GM23338 (cell line): ENCODE measurements at regions not wholly inside any gene's neighbourhood (a gene's known extent, or its start where the extent isn't known, plus 50 kb on each side); places are given as distances from the start of the nearest gene placed in this dataset.

Source experiments
- ATAC-seq: fragments of 200-7000 bp; cut with Tn5 transposase; 3 replicates; pipeline ENCODE4 v1.9.1; 2020
- DNase-seq: peaks from one replicate; pipeline ENCODE4 v3.0.0-alpha.2; 2015; ENCODE audit warnings: low spot score
- H2AFZ ChIP-seq: fragments of 200-600 bp; sonication (generic); 2 replicates; pipeline ENCODE4 v1.8.0; 2016; ENCODE audit warnings: antibody characterized with exemption, mild to moderate bottlenecking, moderate library complexity
- H3F3A ChIP-seq: fragments of 200-600 bp; sonication (generic); replicated peaks from 2 replicates; pipeline ENCODE4 v1.8.0; 2017; ENCODE audit warnings: antibody characterized with exemption, mixed run types, low read depth
- H3K27ac ChIP-seq: fragments of 200-600 bp; sonication (generic); 2 replicates; pipeline ENCODE4 v1.6.1; 2016; ENCODE audit warnings: low read depth
- H3K27me3 ChIP-seq: fragments of 200-600 bp; sonication (generic); 2 replicates; pipeline ENCODE4 v1.8.0; 2016; ENCODE audit warnings: mild to moderate bottlenecking, mixed run types, moderate library complexity; ENCODE audit not compliant: insufficient read depth
- H3K36me3 ChIP-seq: fragments of 200-600 bp; sonication (generic); 2 replicates; pipeline ENCODE4 v1.8.0; 2016; ENCODE audit warnings: mild to moderate bottlenecking; ENCODE audit not compliant: insufficient read depth
- H3K4me1 ChIP-seq: fragments of 200-600 bp; sonication (generic); 2 replicates; pipeline ENCODE4 v1.8.0; 2016; ENCODE audit warnings: mild to moderate bottlenecking, moderate library complexity; ENCODE audit not compliant: insufficient read depth
- H3K4me2 ChIP-seq: fragments of 200-600 bp; sonication (generic); 2 replicates; pipeline ENCODE4 v1.7.1; 2017; ENCODE audit warnings: mixed run types
- H3K4me3 ChIP-seq: fragments of 200-600 bp; sonication (generic); 2 replicates; pipeline ENCODE4 v1.6.1; 2016; ENCODE audit warnings: mixed run types
- H3K79me2 ChIP-seq: fragments of 200-600 bp; sonication (generic); replicated peaks from 2 replicates; pipeline ENCODE4 v1.8.0; 2017; ENCODE audit warnings: mild to moderate bottlenecking; ENCODE audit not compliant: insufficient read depth
- H3K9me2 ChIP-seq: fragments of 200-600 bp; sonication (generic); 2 replicates; pipeline ENCODE4 v1.8.0; 2017; ENCODE audit not compliant: insufficient read depth
- H4K20me1 ChIP-seq: fragments of 200-600 bp; sonication (generic); replicated peaks from 2 replicates; pipeline ENCODE4 v1.8.0; 2017; ENCODE audit warnings: mild to moderate bottlenecking; ENCODE audit not compliant: insufficient read depth
- H3K27ac Mint-ChIP-seq: 2 replicates; pipeline ENCODE4 v1.8.0; 2020; ENCODE audit warnings: inconsistent platforms, mild to moderate bottlenecking, moderate library complexity, mixed read lengths
- H3K27me3 Mint-ChIP-seq: 3 replicates; pipeline ENCODE4 v1.8.0; 2022; ENCODE audit warnings: low read depth, mild to moderate bottlenecking, moderate library complexity, mixed read lengths, inconsistent platforms; ENCODE audit not compliant: insufficient read depth, poor library complexity
- H3K36me3 Mint-ChIP-seq: 3 replicates; pipeline ENCODE4 v1.8.0; 2021; ENCODE audit warnings: low read depth, mild to moderate bottlenecking, inconsistent platforms, moderate library complexity, mixed read lengths
- H3K4me1 Mint-ChIP-seq: 3 replicates; pipeline ENCODE4 v1.8.0; 2020; ENCODE audit warnings: mild to moderate bottlenecking, inconsistent platforms, mixed read lengths
- H3K4me3 Mint-ChIP-seq: 3 replicates; pipeline ENCODE4 v1.8.0; 2021; ENCODE audit warnings: moderate library complexity, mild to moderate bottlenecking, inconsistent platforms, mixed read lengths
- H3K9me3 Mint-ChIP-seq: 3 replicates; pipeline ENCODE4 v1.8.0; 2020; ENCODE audit warnings: moderate library complexity, mild to moderate bottlenecking, inconsistent platforms, mixed read lengths
- EZH2phosphoT487 ChIP-seq: fragments of 200-600 bp; sonication (generic); IDR thresholded peaks from one replicate; pipeline ENCODE4 v1.8.1; 2018; ENCODE audit warnings: antibody characterized with exemption; ENCODE audit not compliant: unreplicated experiment
- JUNB ChIP-seq: IDR thresholded peaks from one replicate; pipeline ENCODE4 v1.6.1; 2016; ENCODE audit warnings: antibody characterized with exemption; ENCODE audit not compliant: unreplicated experiment
- ZNF331 ChIP-seq: fragments of 250-450 bp; sonication (Bioruptor Pico); IDR thresholded peaks from 2 replicates; pipeline ENCODE4 v1.5.0; 2020; ENCODE audit warnings: low read depth, mild to moderate bottlenecking, moderate library complexity
- TF ChIP-seq, protein P1 (sequence below): fragments of 250-450 bp; sonication (Bioruptor Pico); IDR thresholded peaks from 2 replicates; pipeline ENCODE4 v1.5.0; 2020; ENCODE audit warnings: mild to moderate bottlenecking, moderate library complexity
- TF ChIP-seq, protein P2 (sequence below): IDR thresholded peaks from 2 replicates; pipeline ENCODE4 v1.6.1; 2016; ENCODE audit warnings: antibody characterized with exemption
- TF ChIP-seq, protein P3 (sequence below), 2 experiments: fragments of 200-600 bp in 1 of 2; sonication (generic) in 1 of 2; conservative IDR thresholded peaks; 2 replicates each; pipeline versions ENCODE4 v1.5.1 to v1.6.1; 2016 to 2017; ENCODE audit warnings: antibody characterized with exemption in 2 of 2, low read depth in 2 of 2, mild to moderate bottlenecking in 2 of 2, moderate library complexity in 1 of 2

DNA sequence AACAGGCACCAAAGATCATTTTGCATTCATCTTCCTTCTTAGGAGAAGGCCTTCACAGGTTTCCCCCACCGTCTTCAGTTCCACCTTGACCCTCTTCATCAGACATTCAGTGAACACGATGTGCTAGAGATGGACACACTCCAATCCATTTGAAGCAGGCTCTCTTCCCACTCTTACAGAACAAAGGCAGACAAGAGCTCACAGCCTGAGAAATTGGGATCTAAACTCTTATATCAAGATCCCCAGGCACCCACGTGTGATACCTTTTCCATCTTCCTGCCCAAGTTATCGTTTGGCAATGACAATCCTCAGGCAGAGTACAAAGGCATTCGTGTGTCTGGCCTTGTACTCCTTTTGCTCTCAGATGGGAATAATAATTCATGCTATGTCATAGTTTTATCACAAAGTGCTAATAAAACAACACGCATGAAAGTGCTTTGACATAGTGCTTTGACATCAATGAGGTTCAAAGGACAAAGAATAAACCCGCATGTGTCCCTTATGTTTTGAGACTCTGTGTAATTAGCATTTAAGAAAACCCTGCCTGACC, 369.3 kb upstream of the KLHL29 start (continued):
- TF ChIP-seq, protein P1, sequence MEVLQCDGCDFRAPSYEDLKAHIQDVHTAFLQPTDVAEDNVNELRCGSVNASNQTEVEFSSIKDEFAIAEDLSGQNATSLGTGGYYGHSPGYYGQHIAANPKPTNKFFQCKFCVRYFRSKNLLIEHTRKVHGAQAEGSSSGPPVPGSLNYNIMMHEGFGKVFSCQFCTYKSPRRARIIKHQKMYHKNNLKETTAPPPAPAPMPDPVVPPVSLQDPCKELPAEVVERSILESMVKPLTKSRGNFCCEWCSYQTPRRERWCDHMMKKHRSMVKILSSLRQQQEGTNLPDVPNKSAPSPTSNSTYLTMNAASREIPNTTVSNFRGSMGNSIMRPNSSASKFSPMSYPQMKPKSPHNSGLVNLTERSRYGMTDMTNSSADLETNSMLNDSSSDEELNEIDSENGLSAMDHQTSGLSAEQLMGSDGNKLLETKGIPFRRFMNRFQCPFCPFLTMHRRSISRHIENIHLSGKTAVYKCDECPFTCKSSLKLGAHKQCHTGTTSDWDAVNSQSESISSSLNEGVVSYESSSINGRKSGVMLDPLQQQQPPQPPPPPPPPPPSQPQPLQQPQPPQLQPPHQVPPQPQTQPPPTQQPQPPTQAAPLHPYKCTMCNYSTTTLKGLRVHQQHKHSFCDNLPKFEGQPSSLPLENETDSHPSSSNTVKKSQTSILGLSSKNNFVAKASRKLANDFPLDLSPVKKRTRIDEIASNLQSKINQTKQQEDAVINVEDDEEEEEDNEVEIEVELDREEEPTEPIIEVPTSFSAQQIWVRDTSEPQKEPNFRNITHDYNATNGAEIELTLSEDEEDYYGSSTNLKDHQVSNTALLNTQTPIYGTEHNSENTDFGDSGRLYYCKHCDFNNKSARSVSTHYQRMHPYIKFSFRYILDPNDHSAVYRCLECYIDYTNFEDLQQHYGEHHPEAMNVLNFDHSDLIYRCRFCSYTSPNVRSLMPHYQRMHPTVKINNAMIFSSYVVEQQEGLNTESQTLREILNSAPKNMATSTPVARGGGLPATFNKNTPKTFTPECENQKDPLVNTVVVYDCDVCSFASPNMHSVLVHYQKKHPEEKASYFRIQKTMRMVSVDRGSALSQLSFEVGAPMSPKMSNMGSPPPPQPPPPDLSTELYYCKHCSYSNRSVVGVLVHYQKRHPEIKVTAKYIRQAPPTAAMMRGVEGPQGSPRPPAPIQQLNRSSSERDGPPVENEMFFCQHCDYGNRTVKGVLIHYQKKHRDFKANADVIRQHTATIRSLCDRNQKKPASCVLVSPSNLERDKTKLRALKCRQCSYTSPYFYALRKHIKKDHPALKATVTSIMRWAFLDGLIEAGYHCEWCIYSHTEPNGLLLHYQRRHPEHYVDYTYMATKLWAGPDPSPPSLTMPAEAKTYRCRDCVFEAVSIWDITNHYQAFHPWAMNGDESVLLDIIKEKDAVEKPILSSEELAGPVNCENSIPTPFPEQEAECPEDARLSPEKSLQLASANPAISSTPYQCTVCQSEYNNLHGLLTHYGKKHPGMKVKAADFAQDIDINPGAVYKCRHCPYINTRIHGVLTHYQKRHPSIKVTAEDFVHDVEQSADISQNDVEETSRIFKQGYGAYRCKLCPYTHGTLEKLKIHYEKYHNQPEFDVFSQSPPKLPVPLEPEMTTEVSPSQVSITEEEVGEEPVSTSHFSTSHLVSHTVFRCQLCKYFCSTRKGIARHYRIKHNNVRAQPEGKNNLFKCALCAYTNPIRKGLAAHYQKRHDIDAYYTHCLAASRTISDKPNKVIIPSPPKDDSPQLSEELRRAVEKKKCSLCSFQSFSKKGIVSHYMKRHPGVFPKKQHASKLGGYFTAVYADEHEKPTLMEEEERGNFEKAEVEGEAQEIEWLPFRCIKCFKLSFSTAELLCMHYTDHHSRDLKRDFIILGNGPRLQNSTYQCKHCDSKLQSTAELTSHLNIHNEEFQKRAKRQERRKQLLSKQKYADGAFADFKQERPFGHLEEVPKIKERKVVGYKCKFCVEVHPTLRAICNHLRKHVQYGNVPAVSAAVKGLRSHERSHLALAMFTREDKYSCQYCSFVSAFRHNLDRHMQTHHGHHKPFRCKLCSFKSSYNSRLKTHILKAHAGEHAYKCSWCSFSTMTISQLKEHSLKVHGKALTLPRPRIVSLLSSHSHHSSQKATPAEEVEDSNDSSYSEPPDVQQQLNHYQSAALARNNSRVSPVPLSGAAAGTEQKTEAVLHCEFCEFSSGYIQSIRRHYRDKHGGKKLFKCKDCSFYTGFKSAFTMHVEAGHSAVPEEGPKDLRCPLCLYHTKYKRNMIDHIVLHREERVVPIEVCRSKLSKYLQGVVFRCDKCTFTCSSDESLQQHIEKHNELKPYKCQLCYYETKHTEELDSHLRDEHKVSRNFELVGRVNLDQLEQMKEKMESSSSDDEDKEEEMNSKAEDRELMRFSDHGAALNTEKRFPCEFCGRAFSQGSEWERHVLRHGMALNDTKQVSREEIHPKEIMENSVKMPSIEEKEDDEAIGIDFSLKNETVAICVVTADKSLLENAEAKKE (CRISPR knock-in tag), result no peak
- TF ChIP-seq EZH2phosphoT487 (no peak), ZNF331 (CRISPR knock-in tag) (no peak)
- TF ChIP-seq, protein P2, sequence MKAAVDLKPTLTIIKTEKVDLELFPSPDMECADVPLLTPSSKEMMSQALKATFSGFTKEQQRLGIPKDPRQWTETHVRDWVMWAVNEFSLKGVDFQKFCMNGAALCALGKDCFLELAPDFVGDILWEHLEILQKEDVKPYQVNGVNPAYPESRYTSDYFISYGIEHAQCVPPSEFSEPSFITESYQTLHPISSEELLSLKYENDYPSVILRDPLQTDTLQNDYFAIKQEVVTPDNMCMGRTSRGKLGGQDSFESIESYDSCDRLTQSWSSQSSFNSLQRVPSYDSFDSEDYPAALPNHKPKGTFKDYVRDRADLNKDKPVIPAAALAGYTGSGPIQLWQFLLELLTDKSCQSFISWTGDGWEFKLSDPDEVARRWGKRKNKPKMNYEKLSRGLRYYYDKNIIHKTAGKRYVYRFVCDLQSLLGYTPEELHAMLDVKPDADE, result no peak
- TF ChIP-seq, protein P3, sequence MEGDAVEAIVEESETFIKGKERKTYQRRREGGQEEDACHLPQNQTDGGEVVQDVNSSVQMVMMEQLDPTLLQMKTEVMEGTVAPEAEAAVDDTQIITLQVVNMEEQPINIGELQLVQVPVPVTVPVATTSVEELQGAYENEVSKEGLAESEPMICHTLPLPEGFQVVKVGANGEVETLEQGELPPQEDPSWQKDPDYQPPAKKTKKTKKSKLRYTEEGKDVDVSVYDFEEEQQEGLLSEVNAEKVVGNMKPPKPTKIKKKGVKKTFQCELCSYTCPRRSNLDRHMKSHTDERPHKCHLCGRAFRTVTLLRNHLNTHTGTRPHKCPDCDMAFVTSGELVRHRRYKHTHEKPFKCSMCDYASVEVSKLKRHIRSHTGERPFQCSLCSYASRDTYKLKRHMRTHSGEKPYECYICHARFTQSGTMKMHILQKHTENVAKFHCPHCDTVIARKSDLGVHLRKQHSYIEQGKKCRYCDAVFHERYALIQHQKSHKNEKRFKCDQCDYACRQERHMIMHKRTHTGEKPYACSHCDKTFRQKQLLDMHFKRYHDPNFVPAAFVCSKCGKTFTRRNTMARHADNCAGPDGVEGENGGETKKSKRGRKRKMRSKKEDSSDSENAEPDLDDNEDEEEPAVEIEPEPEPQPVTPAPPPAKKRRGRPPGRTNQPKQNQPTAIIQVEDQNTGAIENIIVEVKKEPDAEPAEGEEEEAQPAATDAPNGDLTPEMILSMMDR (conservative IDR thresholded peaks at IDR 0.05; ENCODE audit: low read depth in 2 of 2), result no peak

DNA sequence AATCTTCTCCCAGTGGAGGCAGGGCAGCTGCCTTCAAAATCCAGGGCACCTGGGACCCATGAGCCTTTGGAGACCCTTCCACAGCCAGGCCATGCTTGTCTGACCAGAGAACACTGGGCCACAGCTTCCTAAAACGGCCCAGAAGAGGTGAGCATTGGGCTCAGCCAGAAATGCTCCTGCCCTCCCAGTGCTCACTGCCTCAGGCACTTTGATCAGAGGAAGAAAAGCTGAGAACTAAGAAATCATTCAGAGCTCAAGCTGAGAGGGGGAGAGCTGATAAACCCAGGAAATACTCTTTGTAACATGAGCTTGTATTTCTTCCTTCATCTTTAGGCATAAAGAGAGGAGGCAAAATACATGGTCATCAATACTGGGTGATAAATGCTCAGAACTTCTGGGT, 365.5 kb upstream of the KLHL29 start:
- H3K27me3 Mint-ChIP-seq, result peaks cover 7% of the 10 kb centered on the region
- ATAC-seq, result peak; percentile 56; the same call in 2 of the 3 replicates
- no peak overlapping the region for H3K27ac ChIP-seq
- no peak for DNase-seq
- no peaks in the 10 kb centered on the region for H3K9me3 Mint-ChIP-seq
- no peak for TF ChIP-seq JUNB
- TF ChIP-seq, protein P3 (conservative IDR thresholded peaks at IDR 0.05; ENCODE audit: low read depth in 2 of 2), result peak in 1 of 2 experiments; percentile 21; a peak in 1 of 4 replicates
- H3K4me1 ChIP-seq, result peaks cover 6% of the 10 kb centered on the region; the same call in 1 of the 2 replicates
- no peaks in the 10 kb centered on the region for H3K79me2 ChIP-seq
- no peaks in the 10 kb centered on the region for H3K36me3 ChIP-seq
- no peak overlapping the region for H3K4me2 ChIP-seq
- no peaks in the 10 kb centered on the region for H3F3A ChIP-seq
- peak overlapping the region; percentile 72; the same call in 1 of the 2 replicates for H2AFZ ChIP-seq
- H3K27ac Mint-ChIP-seq, result no peak overlapping the region
- H3K27me3 ChIP-seq, result no peaks in the 10 kb centered on the region
- no peak overlapping the region for H3K4me3 ChIP-seq
- H3K4me3 Mint-ChIP-seq, result no peak overlapping the region
- peaks cover 8% of the 10 kb centered on the region; the same call in 2 of the 3 replicates for H3K4me1 Mint-ChIP-seq
- H4K20me1 ChIP-seq, result no peaks in the 10 kb centered on the region
- H3K36me3 Mint-ChIP-seq, result no peaks in the 10 kb centered on the region; the same call in 2 of the 3 replicates
- peaks cover 3% of the 10 kb centered on the region for H3K9me2 ChIP-seq
